GM23248 (cell line): ENCODE measurements at regions not wholly inside any gene's neighbourhood (a gene's known extent, or its start where the extent isn't known, plus 50 kb on each side); places are given as distances from the start of the nearest gene placed in this dataset.

Experiments
- EZH2 ChIP-seq: fragments of 200-600 bp; sonication (generic); IDR thresholded peaks from 2 replicates; pipeline ENCODE4 v1.6.1; 2018; ENCODE audit warnings: antibody characterized with exemption, mild to moderate bottlenecking; ENCODE audit not compliant: insufficient read depth, poor library complexity, severe bottlenecking
- EZH2phosphoT487 ChIP-seq: fragments of 200-600 bp; sonication (generic); IDR thresholded peaks from 2 replicates; pipeline ENCODE4 v1.6.1; 2018; ENCODE audit warnings: antibody characterized with exemption, moderate library complexity, mild to moderate bottlenecking, low read depth; ENCODE audit not compliant: insufficient read depth

- no peak for TF ChIP-seq EZH2
- TF ChIP-seq EZH2phosphoT487, result no peak
Measured at GRCh38 chr1:234726359-234726943, 116.5 kb upstream of the IRF2BP2 start.
